RWPE2 (cell line): ENCODE measurements at regions not wholly inside any gene's neighbourhood (a gene's known extent, or its start where the extent isn't known, plus 50 kb on each side); places are given as distances from the start of the nearest gene placed in this dataset.

Source experiments
- ATAC-seq: fragments of 200-7000 bp; cut with Tn5 transposase; 3 replicates; pipeline ENCODE4 v1.9.1; 2021; ENCODE audit warnings: low read depth
- DNase-seq: peaks from one replicate; pipeline ENCODE4 v3.0.0-alpha.2; 2020; ENCODE audit warnings: low spot score
- H3K27ac ChIP-seq: fragments of 450-650 bp; 2 replicates; pipeline ENCODE4 v1.5.1; 2017; ENCODE audit warnings: mild to moderate bottlenecking; ENCODE audit not compliant: poor library complexity, severe bottlenecking
- H3K27me3 ChIP-seq: fragments of 250-450 bp; sonication (Bioruptor Pico); 2 replicates; pipeline ENCODE4 v1.5.1; 2021; ENCODE audit warnings: mild to moderate bottlenecking, moderate library complexity; ENCODE audit not compliant: insufficient read depth, poor library complexity, severe bottlenecking
- H3K36me3 ChIP-seq: fragments of 250-450 bp; sonication (Bioruptor Pico); 2 replicates; pipeline ENCODE4 v1.5.1; 2020; ENCODE audit warnings: low read depth, mild to moderate bottlenecking, moderate library complexity
- H3K4me1 ChIP-seq: fragments of 250-450 bp; sonication (Bioruptor Pico); 2 replicates; pipeline ENCODE4 v1.5.1; 2021; ENCODE audit warnings: mild to moderate bottlenecking, moderate library complexity; ENCODE audit not compliant: insufficient read depth, poor library complexity, severe bottlenecking
- H3K4me3 ChIP-seq: fragments of 250-450 bp; sonication (Bioruptor Pico); 2 replicates; pipeline ENCODE4 v1.5.1; 2021; ENCODE audit warnings: mild to moderate bottlenecking, moderate library complexity; ENCODE audit not compliant: severe bottlenecking
- H3K9me3 ChIP-seq: fragments of 250-450 bp; sonication (Bioruptor Pico); 2 replicates; pipeline ENCODE4 v1.5.1; 2021; ENCODE audit warnings: mild to moderate bottlenecking, moderate library complexity; ENCODE audit not compliant: severe bottlenecking
- TF ChIP-seq, protein P1 (sequence below): fragments of 450-650 bp; IDR thresholded peaks from one replicate; pipeline ENCODE4 v1.5.1; 2017; ENCODE audit warnings: mild to moderate bottlenecking, moderate library complexity; ENCODE audit not compliant: poor library complexity, severe bottlenecking

DNA sequence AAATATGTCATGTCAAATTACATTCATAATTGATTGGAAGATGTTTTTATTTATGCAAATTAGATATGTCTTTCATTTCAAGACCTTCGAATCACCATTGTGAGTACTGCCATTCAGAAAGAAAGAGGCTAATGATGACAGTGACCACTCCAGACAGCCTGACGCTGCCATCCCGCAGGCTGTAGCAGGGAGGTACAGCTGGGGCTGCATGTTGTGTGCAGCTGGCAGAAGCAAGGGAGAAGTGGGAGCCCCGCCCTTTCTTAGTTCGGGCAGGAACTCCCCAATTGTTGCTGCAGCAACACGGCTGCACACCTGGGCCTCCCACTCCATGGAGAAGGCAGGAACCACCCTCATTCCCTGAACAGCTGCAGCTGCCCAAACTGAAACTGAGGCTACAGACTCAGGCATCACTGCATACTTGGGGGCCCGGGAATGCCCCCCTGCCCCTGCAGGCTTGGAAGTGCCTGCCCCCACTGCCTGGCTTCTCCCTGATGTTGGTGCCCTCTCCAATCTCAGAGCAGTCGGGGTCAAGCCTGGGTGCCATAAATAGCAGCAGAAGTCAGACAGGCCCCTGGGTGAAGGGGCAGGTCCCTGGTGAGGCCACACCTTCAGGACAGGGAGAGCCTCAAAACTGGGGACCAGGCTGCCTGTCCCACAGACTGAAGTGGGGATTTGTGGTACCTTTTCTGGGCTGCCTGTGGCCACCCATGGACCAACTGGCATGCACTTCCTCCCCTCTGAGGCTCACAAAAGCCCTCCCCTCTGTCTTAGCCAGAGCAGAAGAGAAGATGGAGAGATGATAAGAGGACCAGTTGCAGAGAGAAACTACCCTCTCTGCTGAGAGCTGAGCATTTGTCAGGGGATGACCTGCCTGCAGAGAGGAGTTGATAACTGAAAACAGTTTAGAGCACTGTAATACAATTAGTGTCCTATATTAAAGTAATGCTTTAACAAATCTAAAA is 964.6 kb downstream of the SI start:
- TF ChIP-seq, protein P1, sequence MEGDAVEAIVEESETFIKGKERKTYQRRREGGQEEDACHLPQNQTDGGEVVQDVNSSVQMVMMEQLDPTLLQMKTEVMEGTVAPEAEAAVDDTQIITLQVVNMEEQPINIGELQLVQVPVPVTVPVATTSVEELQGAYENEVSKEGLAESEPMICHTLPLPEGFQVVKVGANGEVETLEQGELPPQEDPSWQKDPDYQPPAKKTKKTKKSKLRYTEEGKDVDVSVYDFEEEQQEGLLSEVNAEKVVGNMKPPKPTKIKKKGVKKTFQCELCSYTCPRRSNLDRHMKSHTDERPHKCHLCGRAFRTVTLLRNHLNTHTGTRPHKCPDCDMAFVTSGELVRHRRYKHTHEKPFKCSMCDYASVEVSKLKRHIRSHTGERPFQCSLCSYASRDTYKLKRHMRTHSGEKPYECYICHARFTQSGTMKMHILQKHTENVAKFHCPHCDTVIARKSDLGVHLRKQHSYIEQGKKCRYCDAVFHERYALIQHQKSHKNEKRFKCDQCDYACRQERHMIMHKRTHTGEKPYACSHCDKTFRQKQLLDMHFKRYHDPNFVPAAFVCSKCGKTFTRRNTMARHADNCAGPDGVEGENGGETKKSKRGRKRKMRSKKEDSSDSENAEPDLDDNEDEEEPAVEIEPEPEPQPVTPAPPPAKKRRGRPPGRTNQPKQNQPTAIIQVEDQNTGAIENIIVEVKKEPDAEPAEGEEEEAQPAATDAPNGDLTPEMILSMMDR, result no peak
- ATAC-seq, result no peak
- H3K27me3 ChIP-seq, result no peaks in the 10 kb centered on the region

DNA sequence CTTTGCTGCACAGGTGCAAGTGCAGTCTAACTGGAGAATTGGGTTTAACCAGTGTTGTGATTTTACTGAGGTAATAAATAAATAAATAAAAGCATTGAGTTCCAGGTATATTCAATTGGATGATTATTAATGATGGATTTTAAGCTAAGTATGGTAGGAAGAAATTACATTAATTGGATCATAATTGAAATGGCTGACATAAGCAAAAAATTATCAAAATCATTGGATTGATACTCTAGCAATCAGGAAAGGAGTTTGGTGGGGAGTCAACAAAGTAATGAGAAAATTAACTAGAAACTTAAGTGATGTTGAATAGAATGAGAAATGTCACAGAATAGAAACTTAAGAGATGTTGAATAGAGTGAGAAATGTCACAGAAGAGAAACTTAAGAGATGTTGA is 981.9 kb downstream of the SI start:
- peaks cover 2% of the 10 kb centered on the region for H3K9me3 ChIP-seq
- TF ChIP-seq, protein P1, result no peak
- H3K27ac ChIP-seq, result no peak overlapping the region
- no peaks in the 10 kb centered on the region for H3K36me3 ChIP-seq
- H3K4me3 ChIP-seq, result no peak overlapping the region
- ATAC-seq (no peak), DNase-seq (no peak)
- no peaks in the 10 kb centered on the region for H3K27me3 ChIP-seq
- H3K4me1 ChIP-seq, result no peaks in the 10 kb centered on the region

More for the DNA sequence above, 964.6 kb downstream of the SI start:
- Histone ChIP-seq H3K27ac (no peak overlapping the region), H3K36me3 (no peaks in the 10 kb centered on the region), H3K4me3 (no peak overlapping the region), H3K9me3 (no peaks in the 10 kb centered on the region), H3K4me1 (no peaks in the 10 kb centered on the region)
- no peak for DNase-seq

DNA sequence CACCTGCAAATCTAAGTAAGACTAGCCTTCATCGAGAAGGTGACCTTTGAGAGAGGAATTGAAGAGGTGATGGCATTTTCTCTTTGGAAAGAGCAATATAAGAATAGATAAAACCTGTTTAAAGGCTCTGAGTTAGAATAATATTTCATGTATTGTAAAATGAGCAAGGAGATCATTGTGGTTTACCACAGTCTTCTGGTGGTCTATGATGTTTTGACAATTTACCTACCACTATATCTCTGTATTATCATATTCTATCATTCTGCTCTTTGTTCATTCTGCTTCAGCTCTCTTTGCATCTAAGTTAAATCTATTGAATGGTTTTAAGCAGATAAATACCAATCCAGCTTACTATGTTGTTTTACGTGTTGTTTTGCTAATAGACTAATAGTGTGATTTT is 982.3 kb downstream of the SI start:
- Histone ChIP-seq H3K36me3 (no peaks in the 10 kb centered on the region), H3K4me1 (no peaks in the 10 kb centered on the region), H3K9me3 (peaks cover 2% of the 10 kb centered on the region), H3K4me3 (no peak overlapping the region), H3K27me3 (no peaks in the 10 kb centered on the region), H3K27ac (no peak overlapping the region)
- TF ChIP-seq, protein P1, result no peak
- ATAC-seq, result no peak
- no peak for DNase-seq

DNA sequence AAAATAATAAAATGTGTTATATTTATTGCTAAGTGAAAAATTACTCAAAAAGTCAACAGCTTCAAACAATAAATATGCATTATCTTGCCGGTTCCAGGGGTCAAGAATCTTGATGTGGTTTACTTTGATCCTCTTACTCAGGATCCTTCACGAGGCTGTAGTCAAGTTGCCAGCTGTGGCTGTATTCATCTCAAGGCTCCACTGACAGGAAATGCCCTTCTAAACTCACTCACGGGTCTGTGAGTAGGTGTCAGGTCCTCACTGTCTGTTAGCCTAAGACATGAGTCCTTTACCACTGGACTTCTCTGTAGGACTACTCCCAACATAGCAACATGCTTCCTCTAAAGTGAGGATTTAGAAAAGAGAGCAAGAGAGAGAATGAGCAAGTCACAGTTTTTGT is 983.0 kb downstream of the SI start:
- Histone ChIP-seq H3K27me3 (no peaks in the 10 kb centered on the region), H3K4me3 (no peak overlapping the region), H3K4me1 (no peaks in the 10 kb centered on the region), H3K36me3 (no peaks in the 10 kb centered on the region), H3K27ac (no peak overlapping the region), H3K9me3 (peaks cover 2% of the 10 kb centered on the region)
- DNase-seq, result no peak
- TF ChIP-seq, protein P1, result no peak
- ATAC-seq, result no peak

DNA sequence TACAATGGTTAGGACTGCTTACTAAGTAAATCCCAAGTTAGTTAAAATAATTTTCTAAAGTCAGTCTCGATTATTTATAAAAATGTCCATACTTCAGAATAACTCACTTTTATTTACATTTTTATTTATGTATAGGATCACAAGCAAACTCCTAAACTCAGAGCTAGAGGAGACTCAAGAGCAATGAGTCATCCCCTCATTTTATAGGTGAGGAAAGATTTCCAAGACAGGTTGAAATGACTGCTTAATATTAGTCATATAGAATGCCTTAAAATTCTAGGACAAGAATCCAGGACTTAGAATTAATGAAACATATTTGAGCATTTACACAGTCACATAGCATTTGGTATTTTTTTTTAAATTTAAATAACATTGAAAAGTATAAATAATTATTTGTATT is 983.8 kb downstream of the SI start:
- H3K9me3 ChIP-seq, result peaks cover 2% of the 10 kb centered on the region

More for the DNA sequence above, 983.8 kb downstream of the SI start:
- DNase-seq (no peak), ATAC-seq (0 out of 3 replicates have a peak, but pooled peaks have one; percentile 49)
- no peaks in the 10 kb centered on the region for H3K36me3 ChIP-seq
- H3K27ac ChIP-seq, result no peak overlapping the region
- no peak overlapping the region for H3K4me3 ChIP-seq
- TF ChIP-seq, protein P1, result no peak
- H3K4me1 ChIP-seq, result no peaks in the 10 kb centered on the region
- H3K27me3 ChIP-seq, result no peaks in the 10 kb centered on the region
